Lower lobe of right lung (tissue), 2 donors: ENCODE measurements at regions not wholly inside any gene's neighbourhood (a gene's known extent, or its start where the extent isn't known, plus 50 kb on each side); places are given as distances from the start of the nearest gene placed in this dataset.

ENCODE experiments used
- ATAC-seq, 2 donors: fragments of 200-7000 bp; cut with Tn5 transposase; one replicate each; pipeline ENCODE4 v1.9.1; 2020 to 2022; ENCODE audit warnings: mild to moderate bottlenecking in 2 of 2, moderate library complexity in 2 of 2
- DNase-seq: peaks from one replicate; pipeline ENCODE4 v3.0.0-alpha.2; 2020
- H3K27ac ChIP-seq: fragments of 200-600 bp; one replicate; pipeline ENCODE4 v1.8.0; 2022
- H3K27me3 ChIP-seq: fragments of 200-600 bp; one replicate; pipeline ENCODE4 v1.8.0; 2022; ENCODE audit warnings: low read depth
- H3K36me3 ChIP-seq: fragments of 200-600 bp; one replicate; pipeline ENCODE4 v1.8.0; 2022; ENCODE audit warnings: mild to moderate bottlenecking
- H3K4me1 ChIP-seq: fragments of 200-600 bp; one replicate; pipeline ENCODE4 v1.8.0; 2022
- H3K4me3 ChIP-seq: fragments of 200-600 bp; one replicate; pipeline ENCODE4 v1.8.0; 2022; ENCODE audit warnings: mild to moderate bottlenecking
- H3K9me3 ChIP-seq: fragments of 200-600 bp; one replicate; pipeline ENCODE4 v1.8.0; 2022
- intact Hi-C: fragments of 100-400 bp; cut with DNase I; formaldehyde crosslinking; loops from one replicate; pipeline ENCODE4 v1.11.0; 2022
- TF ChIP-seq, protein P1 (sequence below): fragments of 200-600 bp; IDR thresholded peaks from one replicate; pipeline ENCODE4 v1.8.0; 2022; ENCODE audit warnings: antibody characterized with exemption, mild to moderate bottlenecking
- donor health status: DM: no; HTN: yes; CAD: no; lungs with severe emphysema.

DNA sequence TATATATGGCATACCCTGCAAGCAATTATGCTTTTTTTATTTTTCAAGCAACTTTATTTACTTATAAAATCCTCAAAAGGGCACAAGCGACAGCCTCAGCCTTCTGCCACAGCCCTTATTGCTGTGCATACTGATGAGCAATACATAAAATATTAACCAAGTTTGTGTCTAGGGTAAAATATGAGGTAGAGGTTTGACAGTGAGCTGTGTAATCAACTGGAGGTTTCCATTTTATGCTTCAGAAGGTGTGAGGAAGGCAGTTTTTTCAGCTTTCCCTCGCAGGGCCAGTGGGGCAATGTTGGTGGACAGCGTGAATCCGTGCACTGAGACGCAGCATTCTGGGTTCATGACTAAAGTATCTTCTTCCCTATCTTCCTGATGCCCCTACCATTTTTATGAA lies 310.4 kb downstream of the IRS2 start:
- ATAC-seq (no peak), DNase-seq (no peak)
- Histone ChIP-seq H3K9me3 (no peaks in the 10 kb centered on the region), H3K36me3 (no peaks in the 10 kb centered on the region), H3K27ac (no peak overlapping the region), H3K27me3 (no peaks in the 10 kb centered on the region), H3K4me3 (no peak overlapping the region), H3K4me1 (no peaks in the 10 kb centered on the region)
- intact Hi-C loops, result no loop called here
- TF ChIP-seq, protein P1, sequence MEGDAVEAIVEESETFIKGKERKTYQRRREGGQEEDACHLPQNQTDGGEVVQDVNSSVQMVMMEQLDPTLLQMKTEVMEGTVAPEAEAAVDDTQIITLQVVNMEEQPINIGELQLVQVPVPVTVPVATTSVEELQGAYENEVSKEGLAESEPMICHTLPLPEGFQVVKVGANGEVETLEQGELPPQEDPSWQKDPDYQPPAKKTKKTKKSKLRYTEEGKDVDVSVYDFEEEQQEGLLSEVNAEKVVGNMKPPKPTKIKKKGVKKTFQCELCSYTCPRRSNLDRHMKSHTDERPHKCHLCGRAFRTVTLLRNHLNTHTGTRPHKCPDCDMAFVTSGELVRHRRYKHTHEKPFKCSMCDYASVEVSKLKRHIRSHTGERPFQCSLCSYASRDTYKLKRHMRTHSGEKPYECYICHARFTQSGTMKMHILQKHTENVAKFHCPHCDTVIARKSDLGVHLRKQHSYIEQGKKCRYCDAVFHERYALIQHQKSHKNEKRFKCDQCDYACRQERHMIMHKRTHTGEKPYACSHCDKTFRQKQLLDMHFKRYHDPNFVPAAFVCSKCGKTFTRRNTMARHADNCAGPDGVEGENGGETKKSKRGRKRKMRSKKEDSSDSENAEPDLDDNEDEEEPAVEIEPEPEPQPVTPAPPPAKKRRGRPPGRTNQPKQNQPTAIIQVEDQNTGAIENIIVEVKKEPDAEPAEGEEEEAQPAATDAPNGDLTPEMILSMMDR, result no peak

DNA sequence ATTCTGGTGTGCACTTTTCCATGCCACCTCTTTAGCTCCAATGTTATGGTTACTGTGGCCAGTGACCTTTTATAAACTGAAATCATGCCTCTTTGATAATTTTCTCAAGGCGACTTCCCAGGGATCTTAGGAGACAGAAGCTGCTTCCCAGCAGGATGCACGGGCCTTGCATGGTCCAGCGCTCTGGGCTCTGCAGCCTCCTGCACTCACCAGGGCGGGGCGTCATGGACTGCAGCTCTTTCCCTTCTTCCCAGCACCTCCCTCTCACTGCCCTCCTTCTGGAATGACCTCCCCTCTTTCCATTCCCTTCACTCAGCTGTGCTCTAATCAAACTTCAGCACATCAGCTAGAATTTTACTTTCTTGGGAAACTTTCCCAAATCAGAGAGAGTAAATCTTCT lies 318.3 kb downstream of the IRS2 start:
- Histone ChIP-seq H3K27ac (no peak overlapping the region), H3K27me3 (no peaks in the 10 kb centered on the region), H3K9me3 (no peaks in the 10 kb centered on the region), H3K4me3 (no peak overlapping the region), H3K36me3 (no peaks in the 10 kb centered on the region), H3K4me1 (no peaks in the 10 kb centered on the region)
- DNase-seq (no peak), ATAC-seq (no peak)
- intact Hi-C loops, result no loop called here
- TF ChIP-seq, protein P1, result no peak

DNA sequence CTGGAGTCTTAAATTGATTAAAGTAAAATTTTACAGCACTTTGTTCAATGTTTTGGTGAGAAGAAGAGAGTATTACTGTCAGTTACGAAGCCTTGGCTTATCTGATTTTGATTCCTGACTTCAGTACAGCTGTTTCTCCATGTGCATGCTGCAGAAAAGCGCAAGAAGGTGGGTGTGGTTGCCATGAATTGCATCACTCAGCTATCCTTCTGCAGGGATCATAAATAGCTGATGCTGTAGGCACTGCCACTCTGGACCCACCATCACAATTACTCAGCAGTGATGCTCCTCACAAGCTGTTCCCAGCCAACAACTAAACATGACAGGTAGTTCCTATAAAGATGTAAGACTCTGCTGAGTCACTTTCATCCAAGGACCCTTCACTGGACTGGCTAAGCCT lies 321.2 kb downstream of the IRS2 start:
- intact Hi-C loops, result no loop called here
- DNase-seq (no peak), ATAC-seq (no peak)
- TF ChIP-seq, protein P1, result no peak
- H3K27me3 ChIP-seq, result no peaks in the 10 kb centered on the region
- H3K9me3 ChIP-seq, result no peaks in the 10 kb centered on the region
- no peak overlapping the region for H3K4me3 ChIP-seq
- no peaks in the 10 kb centered on the region for H3K4me1 ChIP-seq
- no peak overlapping the region for H3K27ac ChIP-seq
- no peaks in the 10 kb centered on the region for H3K36me3 ChIP-seq

DNA sequence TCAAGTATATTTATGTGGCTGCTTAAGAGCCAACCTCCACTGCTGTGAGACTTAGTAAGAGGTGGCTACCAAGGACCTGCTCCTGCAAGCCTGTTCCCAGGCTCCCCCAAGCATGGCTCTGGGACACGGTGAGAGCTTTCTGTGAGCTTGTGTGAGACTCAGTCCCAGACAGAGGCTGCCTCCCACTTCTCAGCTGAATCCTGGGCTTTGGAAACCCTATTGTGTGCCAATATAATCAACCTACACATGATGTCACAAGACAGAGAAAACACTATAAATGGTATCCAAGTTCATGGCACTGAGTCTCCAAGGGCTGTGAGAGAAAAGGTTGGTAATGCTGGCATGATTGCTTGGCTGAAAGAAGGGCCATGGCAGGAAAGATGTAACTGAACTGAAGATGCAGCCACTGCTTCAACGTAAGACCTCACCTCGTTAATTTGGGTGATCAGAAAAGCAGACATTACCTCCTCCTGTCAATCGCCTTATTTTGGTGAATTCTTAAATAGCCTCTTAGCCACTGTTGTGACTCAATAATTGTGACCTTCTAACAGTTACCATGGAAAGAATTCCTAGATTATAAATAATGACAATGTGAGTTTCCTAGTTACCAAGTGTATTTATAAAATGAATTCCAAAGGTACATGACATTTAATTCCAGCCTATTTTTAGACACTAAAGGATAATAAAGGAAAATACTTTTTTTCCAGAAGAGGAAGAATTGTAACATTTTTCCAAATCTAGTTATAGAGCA lies 332.0 kb downstream of the IRS2 start:
- DNase-seq (no peak), ATAC-seq (no peak)
- Histone ChIP-seq H3K9me3 (no peaks in the 10 kb centered on the region), H3K4me3 (no peak overlapping the region), H3K36me3 (no peaks in the 10 kb centered on the region), H3K27ac (no peak overlapping the region), H3K4me1 (no peaks in the 10 kb centered on the region), H3K27me3 (no peaks in the 10 kb centered on the region)
- intact Hi-C loops, result no loop called here
- TF ChIP-seq, protein P1, result no peak

DNA sequence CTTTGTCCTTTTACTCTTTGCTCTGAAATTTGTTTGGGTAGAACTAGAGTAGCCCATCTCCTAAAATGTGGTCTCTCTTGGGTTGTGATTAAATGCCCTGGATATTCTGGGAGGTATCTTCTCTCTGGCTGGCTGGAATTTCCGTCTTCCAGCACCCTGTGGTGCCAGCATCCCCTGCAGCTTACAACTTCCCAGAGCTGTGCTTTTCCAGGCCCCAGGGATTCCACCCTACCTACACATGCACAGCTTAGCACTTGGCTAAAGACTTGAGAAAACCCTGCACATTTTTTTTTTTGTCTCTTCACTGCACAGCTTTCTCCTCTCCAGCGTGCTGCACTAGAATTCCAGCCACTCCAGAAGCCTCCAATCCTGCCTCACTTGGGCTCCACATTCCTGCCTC lies 334.7 kb downstream of the IRS2 start:
- H3K9me3 ChIP-seq, result no peaks in the 10 kb centered on the region
- no peak overlapping the region for H3K4me3 ChIP-seq
- ATAC-seq, result no peak

More for the DNA sequence above, 334.7 kb downstream of the IRS2 start:
- H3K36me3 ChIP-seq, result no peaks in the 10 kb centered on the region
- TF ChIP-seq, protein P1, result no peak
- intact Hi-C loops, result no loop called here
- no peaks in the 10 kb centered on the region for H3K27me3 ChIP-seq
- H3K27ac ChIP-seq, result no peak overlapping the region
- no peaks in the 10 kb centered on the region for H3K4me1 ChIP-seq
- DNase-seq, result no peak
